H1 (cell line): ENCODE measurements at regions not wholly inside any gene's neighbourhood (a gene's known extent, or its start where the extent isn't known, plus 50 kb on each side); places are given as distances from the start of the nearest gene placed in this dataset.

Experiments
- CTCF ChIA-PET: fragments of 300-600 bp; sonication (Branson Sonifier 250); formaldehyde crosslinking; loops from one replicate; lab custom pipeline; 2021; ENCODE audit not compliant: partially characterized antibody; lab: Charles Lee
- POLR2A ChIA-PET: fragments of 300-600 bp; sonication (Branson Sonifier 250); formaldehyde crosslinking; loops from one replicate; lab custom pipeline; 2021; ENCODE audit warnings: inconsistent platforms; ENCODE audit not compliant: partially characterized antibody; lab: Charles Lee
- DNase-seq, 2 experiments: peaks; one replicate each; pipeline versions ENCODE4 v3.0.0 to v3.0.0-alpha.2; 2010 to 2022; ENCODE audit warnings: low spot score in 2 of 2, low read depth in 1 of 2, mixed read lengths in 1 of 2
- FAIRE-seq: peaks from 2 replicates; lab custom pipeline; 2011; peaks lifted over from hg19 to GRCh38; lab: Jason Lieb, UNC
- H2AFZ ChIP-seq: 2 replicates; pipeline ENCODE4 v1.8.1; 2012; ENCODE audit warnings: low read length, inconsistent platforms
- H2AK5ac ChIP-seq: 2 replicates; pipeline ENCODE4 v1.6.1; 2013; ENCODE audit warnings: low read depth, low read length
- H2BK120ac ChIP-seq: replicated peaks from 2 replicates; pipeline ENCODE3; 2013; ENCODE audit warnings: low read depth, low read length, inconsistent platforms
- H2BK12ac ChIP-seq: 2 replicates; pipeline ENCODE4 v1.6.1; 2013; ENCODE audit warnings: low read depth, low read length
- H2BK15ac ChIP-seq: 2 replicates; pipeline ENCODE4 v1.6.1; 2013; ENCODE audit warnings: low read length
- H2BK20ac ChIP-seq: 2 replicates; pipeline ENCODE4 v1.6.1; 2013; ENCODE audit warnings: low read length
- H2BK5ac ChIP-seq: 2 replicates; pipeline ENCODE4 v1.6.1; 2013; ENCODE audit warnings: low read depth, low read length
- H3K14ac ChIP-seq: 2 replicates; pipeline ENCODE4 v1.6.1; 2013; ENCODE audit warnings: inconsistent platforms; ENCODE audit not compliant: insufficient read length
- H3K18ac ChIP-seq: 2 replicates; pipeline ENCODE4 v1.6.1; 2013; ENCODE audit warnings: low read length; ENCODE audit errors: extremely low read depth
- H3K23ac ChIP-seq: 2 replicates; pipeline ENCODE4 v1.6.1; 2013; ENCODE audit warnings: inconsistent platforms; ENCODE audit not compliant: insufficient read length
- H3K23me2 ChIP-seq: 2 replicates; pipeline ENCODE4 v1.6.1; 2013; ENCODE audit warnings: low read depth, low read length
- H3K27ac ChIP-seq: 2 replicates; pipeline ENCODE4 v1.6.1; 2011; ENCODE audit warnings: low read depth, low read length, inconsistent platforms
- H3K27me3 ChIP-seq, 4 experiments: replicated peaks in 1 of 4; 1 replicate in 1 of 4; 2 replicates in 3 of 4; pipeline versions ENCODE4 v1.6.1 to v1.8.1; 2011 to 2013; ENCODE audit warnings: low read length in 3 of 4, mild to moderate bottlenecking in 3 of 4, inconsistent platforms in 2 of 4, mixed read lengths in 2 of 4, moderate library complexity in 1 of 4; ENCODE audit not compliant: control insufficient read depth in 3 of 4, insufficient read depth in 3 of 4; ENCODE audit errors: extremely low read depth in 1 of 4
- H3K36me3 ChIP-seq, 4 experiments: 2 replicates each; pipeline versions ENCODE4 v1.6.1 to v1.8.1; 2011 to 2013; ENCODE audit warnings: mild to moderate bottlenecking in 4 of 4, low read length in 3 of 4, moderate library complexity in 2 of 4, control low read depth in 1 of 4, inconsistent platforms in 1 of 4; ENCODE audit not compliant: insufficient read depth in 4 of 4, control insufficient read depth in 2 of 4
- H3K4ac ChIP-seq: replicated peaks from 2 replicates; pipeline ENCODE3; 2013; ENCODE audit warnings: low read length, low read depth, mixed read lengths, inconsistent platforms; ENCODE audit not compliant: insufficient read length
- H3K4me1 ChIP-seq, 4 experiments: replicated peaks in 1 of 4; 1 replicate in 1 of 4; 2 replicates in 3 of 4; pipeline versions ENCODE4 v1.6.1 to v1.8.1; 2011 to 2013; ENCODE audit warnings: low read length in 3 of 4, inconsistent platforms in 2 of 4, mixed read lengths in 1 of 4; ENCODE audit not compliant: insufficient read depth in 4 of 4, control insufficient read depth in 3 of 4
- H3K4me2 ChIP-seq, 2 experiments: 2 replicates each; pipeline versions ENCODE4 v1.6.1 to v1.8.1; 2011 to 2013; ENCODE audit warnings: low read depth in 2 of 2, low read length in 2 of 2, control low read depth in 1 of 2, inconsistent platforms in 1 of 2, mild to moderate bottlenecking in 1 of 2; ENCODE audit not compliant: insufficient read depth in 1 of 2
- H3K4me3 ChIP-seq, 4 experiments: fragments of 200-600, 300-600 bp in 1 of 4; sonication (generic), shearing (Covaris generic), sonication (Bioruptor Twin) in 1 of 4; 2 replicates each; pipeline versions ENCODE4 v1.5.1 to v1.8.1; 2011 to 2016; ENCODE audit warnings: low read length in 4 of 4, low read depth in 3 of 4, control low read depth in 2 of 4, inconsistent platforms in 2 of 4, mild to moderate bottlenecking in 2 of 4, mixed read lengths in 1 of 4, moderate library complexity in 1 of 4; ENCODE audit not compliant: insufficient read depth in 2 of 4; ENCODE audit errors: extremely low read depth in 1 of 4
- H3K56ac ChIP-seq: replicated peaks from 2 replicates; pipeline ENCODE3; 2013; ENCODE audit warnings: low read depth, mild to moderate bottlenecking, mixed read lengths, low read length, inconsistent platforms; ENCODE audit not compliant: insufficient read length
- H3K79me1 ChIP-seq: 2 replicates; pipeline ENCODE4 v1.6.1; 2013; ENCODE audit warnings: low read depth, low read length, control low read depth
- H3K79me2 ChIP-seq, 2 experiments: 2 replicates each; pipeline versions ENCODE4 v1.6.1 to v1.8.1; 2012 to 2013; ENCODE audit warnings: low read length in 2 of 2, mild to moderate bottlenecking in 2 of 2, inconsistent platforms in 1 of 2; ENCODE audit not compliant: insufficient read depth in 2 of 2, control insufficient read depth in 1 of 2
- H3K9ac ChIP-seq, 4 experiments: replicated peaks in 1 of 4; 1 replicate in 1 of 4; 2 replicates in 3 of 4; pipeline versions ENCODE4 v1.6.1 to v1.8.1; 2011 to 2013; ENCODE audit warnings: low read depth in 3 of 4, low read length in 3 of 4, control low read depth in 2 of 4, mild to moderate bottlenecking in 2 of 4, moderate library complexity in 2 of 4, inconsistent platforms in 1 of 4; ENCODE audit errors: extremely low read depth in 1 of 4
- H3K9me3 ChIP-seq, 2 experiments: 2 replicates each; pipeline versions ENCODE4 v1.6.1 to v1.8.1; 2012 to 2013; ENCODE audit warnings: mild to moderate bottlenecking in 2 of 2, moderate library complexity in 2 of 2, control low read depth in 1 of 2, inconsistent platforms in 1 of 2, low read depth in 1 of 2, low read length in 1 of 2, mixed read lengths in 1 of 2; ENCODE audit not compliant: insufficient read depth in 2 of 2
- H4K20me1 ChIP-seq, 2 experiments: replicated peaks in 1 of 2; 2 replicates each; pipeline versions ENCODE3 to v1.8.1; 2011 to 2013; ENCODE audit warnings: inconsistent platforms in 2 of 2, low read length in 2 of 2, mild to moderate bottlenecking in 1 of 2; ENCODE audit not compliant: insufficient read depth in 2 of 2, control insufficient read depth in 1 of 2
- H4K5ac ChIP-seq: 2 replicates; pipeline ENCODE4 v1.6.1; 2013; ENCODE audit warnings: low read length, low read depth, mixed read lengths, inconsistent platforms; ENCODE audit not compliant: insufficient read length
- H4K8ac ChIP-seq: 2 replicates; pipeline ENCODE4 v1.8.0; 2013; ENCODE audit warnings: mild to moderate bottlenecking, moderate library complexity, low read length, inconsistent platforms; ENCODE audit not compliant: insufficient read depth; ENCODE audit errors: extremely low read depth
- H4K91ac ChIP-seq: replicated peaks from 2 replicates; pipeline ENCODE3; 2013; ENCODE audit warnings: low read length, mixed read lengths, inconsistent platforms; ENCODE audit not compliant: insufficient read length
- EGR1 ChIP-seq: IDR thresholded peaks from 2 replicates; pipeline ENCODE4 v1.6.1; 2011; ENCODE audit warnings: low read depth, low read length, borderline replicate concordance
- GTF2F1 ChIP-seq: IDR thresholded peaks from 2 replicates; pipeline ENCODE4 v1.6.1; 2012; ENCODE audit warnings: low read depth, low read length, improper control_type of control experiment, borderline replicate concordance
- KDM1A ChIP-seq: fragments of 200-600, 300-600 bp; sonication (generic); IDR thresholded peaks from 2 replicates; pipeline ENCODE4 v1.7.1; 2016; ENCODE audit warnings: mild to moderate bottlenecking, low read length, borderline replicate concordance
- KDM4A ChIP-seq: IDR thresholded peaks from one replicate; pipeline ENCODE4 v1.7.1; 2012; ENCODE audit warnings: low read depth, mild to moderate bottlenecking, moderate library complexity, low read length, inconsistent platforms; ENCODE audit not compliant: severe bottlenecking
- KDM5A ChIP-seq: fragments of 200-600 bp; IDR thresholded peaks from 2 replicates; pipeline ENCODE4 v1.7.1; 2012; ENCODE audit warnings: mild to moderate bottlenecking, low read length, inconsistent platforms, mixed read lengths
- MAX ChIP-seq: IDR thresholded peaks from 2 replicates; pipeline ENCODE4 v1.6.1; 2012; ENCODE audit warnings: inconsistent platforms
- NANOG ChIP-seq: IDR thresholded peaks from 2 replicates; pipeline ENCODE4 v1.6.1; 2011; ENCODE audit warnings: low read length, low read depth, mild to moderate bottlenecking, inconsistent platforms; ENCODE audit not compliant: insufficient read depth, poor library complexity, severe bottlenecking
- POLR2AphosphoS5 ChIP-seq: IDR thresholded peaks from 2 replicates; pipeline ENCODE4 v1.6.1; 2011; ENCODE audit warnings: low read depth, low read length
- RAD21 ChIP-seq, 2 experiments: IDR thresholded peaks in 1 of 2; conservative IDR thresholded peaks in 1 of 2; 2 replicates each; pipeline ENCODE4 v1.6.1; 2011; ENCODE audit warnings: low read depth in 2 of 2, low read length in 2 of 2, improper control_type of control experiment in 1 of 2, inconsistent platforms in 1 of 2, mild to moderate bottlenecking in 1 of 2, moderate library complexity in 1 of 2
- RNF2 ChIP-seq: fragments of 200-900, 300-1000 bp; sonication (generic); IDR thresholded peaks from 2 replicates; pipeline ENCODE4 v1.7.1; 2016; ENCODE audit warnings: borderline replicate concordance, low read depth, mild to moderate bottlenecking, antibody characterized with exemption, low read length; ENCODE audit not compliant: poor library complexity, severe bottlenecking; ENCODE audit errors: missing control alignments
- RXRA ChIP-seq: IDR thresholded peaks from 2 replicates; pipeline ENCODE4 v1.6.1; 2011; ENCODE audit warnings: low read depth, mild to moderate bottlenecking, low read length, moderate library complexity; ENCODE audit not compliant: insufficient read depth
- SAP30 ChIP-seq: fragments of 300-600 bp; sonication (generic); IDR thresholded peaks from 2 replicates; pipeline ENCODE4 v1.7.1; 2012; ENCODE audit warnings: low read length, moderate library complexity, mild to moderate bottlenecking, inconsistent platforms; ENCODE audit not compliant: insufficient read depth, insufficient replicate concordance
- SIRT6 ChIP-seq: IDR thresholded peaks from one replicate; pipeline ENCODE4 v1.7.1; 2012; ENCODE audit warnings: low read length, inconsistent platforms
- YY1 ChIP-seq: IDR thresholded peaks from 2 replicates; pipeline ENCODE4 v1.6.1; 2011; ENCODE audit warnings: low read depth, mild to moderate bottlenecking, low read length
- WGBS, 2 experiments: shearing (Covaris generic) in 1 of 2; methylation state at CpG; one replicate each; pipeline versions ENCODE4 v1.1.6 to v1.1.7; 2013 to 2015; ENCODE audit warnings: low lambda C conversion rate in 2 of 2, mixed read lengths in 2 of 2, inconsistent platforms in 1 of 2, low coverage in 1 of 2, missing lambda C conversion rate in 1 of 2; ENCODE audit not compliant: insufficient replicate concordance in 2 of 2, insufficient coverage in 1 of 2, insufficient read length in 1 of 2; ENCODE audit errors: extremely low coverage in 1 of 2, missing lambda C conversion rate in 1 of 2; 5-methylcytosine and 5-hydroxymethylcytosine counted together

DNA sequence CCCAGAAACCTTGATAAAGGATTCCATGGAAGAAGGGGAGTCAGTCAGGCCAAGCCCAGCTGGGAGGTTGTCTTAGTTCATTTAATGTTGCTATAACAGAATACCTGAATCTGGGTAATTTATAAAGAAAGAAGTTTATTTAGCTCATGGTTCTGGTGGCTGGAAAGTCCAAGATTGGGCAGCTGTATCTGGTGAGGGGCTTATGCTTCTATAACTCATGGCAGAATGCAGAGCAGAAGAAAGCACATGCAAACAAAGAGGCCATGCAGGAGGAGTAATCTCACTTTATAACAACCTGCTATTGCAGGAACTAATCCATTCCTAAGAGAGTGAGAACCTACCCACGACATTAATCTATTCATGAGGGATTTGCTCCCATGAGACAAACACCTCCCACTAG is 54.2 kb upstream of the ANKRD1 start:
- FAIRE-seq (no peak), DNase-seq (no peak)
- no peak overlapping the region for H3K4me3 ChIP-seq
- H3K23ac ChIP-seq, result no peak overlapping the region
- H3K23me2 ChIP-seq, result no peaks in the 10 kb centered on the region
- CTCF ChIA-PET, result no interaction called here
- H4K8ac ChIP-seq, result no peak overlapping the region
- H4K91ac ChIP-seq, result no peak overlapping the region
- no peak overlapping the region for H3K9ac ChIP-seq
- no peak overlapping the region for H2AFZ ChIP-seq
- POLR2A ChIA-PET, result no interaction called here
- H3K14ac ChIP-seq, result no peak overlapping the region
- H2BK15ac ChIP-seq, result no peak overlapping the region
- no peak overlapping the region for H2BK120ac ChIP-seq
- no peak overlapping the region for H3K4me2 ChIP-seq
- H2AK5ac ChIP-seq, result no peak overlapping the region
- no peaks in the 10 kb centered on the region for H3K79me1 ChIP-seq
- H3K56ac ChIP-seq, result no peak overlapping the region
- no peaks in the 10 kb centered on the region for H4K20me1 ChIP-seq
- H3K9me3 ChIP-seq, result no peaks in the 10 kb centered on the region
- no peak overlapping the region for H2BK5ac ChIP-seq
- H2BK12ac ChIP-seq, result no peak overlapping the region
- no peaks in the 10 kb centered on the region for H3K36me3 ChIP-seq
- H3K27me3 ChIP-seq, result peaks cover 0 to 1% (median 0%) of the 10 kb centered on the region in 4 experiments; a peak in 3 of 7 replicates
- H3K27ac ChIP-seq, result no peak overlapping the region
- H3K4ac ChIP-seq, result no peak overlapping the region
- H3K79me2 ChIP-seq, result no peaks in the 10 kb centered on the region
- H4K5ac ChIP-seq, result no peak overlapping the region
- H3K18ac ChIP-seq, result no peak overlapping the region
- no peaks in the 10 kb centered on the region for H3K4me1 ChIP-seq
- no peak overlapping the region for H2BK20ac ChIP-seq
- 83% methylated on average over 1 of the region's 1 CpG; no CpG with 5 or more reads in 1 of the 2 experiments for WGBS, 2 experiments
- no peak for TF ChIP-seq SIRT6
- TF ChIP-seq NANOG, result no peak
- TF ChIP-seq RNF2, result no peak
- no peak for TF ChIP-seq POLR2AphosphoS5
- TF ChIP-seq RXRA, result no peak
- no peak for TF ChIP-seq SAP30
- TF ChIP-seq EGR1, result no peak
- TF ChIP-seq KDM1A, result no peak
- no peak for TF ChIP-seq GTF2F1
- no peak for TF ChIP-seq YY1
- TF ChIP-seq KDM4A, result no peak
- no peak for TF ChIP-seq MAX
- no peak for TF ChIP-seq KDM5A
- no peak for TF ChIP-seq RAD21 (IDR thresholded peaks at IDR 0.05 in 1 of 2, conservative IDR thresholded peaks at IDR 0.05 in 1 of 2; ENCODE audit: low read depth in 2 of 2, low read length in 2 of 2)
